ENCODE measurements at regions not wholly inside any gene's neighbourhood (a gene's known extent, or its start where the extent isn't known, plus 50 kb on each side); places are given as distances from the start of the nearest gene placed in this dataset.

DNA sequence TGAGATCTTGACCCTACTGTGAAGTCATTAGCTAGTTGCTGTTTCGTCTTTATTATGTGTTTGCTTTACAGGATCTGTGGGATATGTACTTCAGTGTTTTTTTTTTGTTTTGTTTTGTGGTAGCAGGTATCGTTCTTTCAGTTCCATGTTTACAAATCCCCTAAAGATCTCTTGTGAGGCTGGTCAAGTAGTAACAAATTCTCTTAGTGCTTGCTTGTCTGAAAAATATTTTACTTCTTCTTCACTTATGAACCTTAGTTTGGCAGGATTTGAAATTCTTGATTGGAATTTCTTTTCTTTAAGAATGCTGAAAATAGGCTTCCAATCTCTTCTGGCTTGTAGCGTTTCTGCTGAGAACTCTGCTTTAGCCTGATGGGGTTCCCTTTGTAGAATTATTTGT lies 235.8 kb upstream of the ALCAM start:
- Histone ChIP-seq H3K4me3 (no peak overlapping the region), H3K36me3 (no peaks in the 10 kb centered on the region), H3K27me3 (no peaks in the 10 kb centered on the region), H3K4me1 (no peaks in the 10 kb centered on the region), H3K27ac (no peak overlapping the region), H3K9me3 (no peaks in the 10 kb centered on the region)
- DNase-seq (ENCODE audit: extremely low spot score in 2 of 2) = no peak
- intact Hi-C loops (cut with DNase I) = no loop called here
- TF ChIP-seq POLR2A (IDR thresholded peaks at IDR 0.05) = no peak
- no peak for TF ChIP-seq POLR2AphosphoS5 (IDR thresholded peaks at IDR 0.05; ENCODE audit: insufficient read depth in 1 of 2, low read depth in 1 of 2)
- TF ChIP-seq, protein P1, sequence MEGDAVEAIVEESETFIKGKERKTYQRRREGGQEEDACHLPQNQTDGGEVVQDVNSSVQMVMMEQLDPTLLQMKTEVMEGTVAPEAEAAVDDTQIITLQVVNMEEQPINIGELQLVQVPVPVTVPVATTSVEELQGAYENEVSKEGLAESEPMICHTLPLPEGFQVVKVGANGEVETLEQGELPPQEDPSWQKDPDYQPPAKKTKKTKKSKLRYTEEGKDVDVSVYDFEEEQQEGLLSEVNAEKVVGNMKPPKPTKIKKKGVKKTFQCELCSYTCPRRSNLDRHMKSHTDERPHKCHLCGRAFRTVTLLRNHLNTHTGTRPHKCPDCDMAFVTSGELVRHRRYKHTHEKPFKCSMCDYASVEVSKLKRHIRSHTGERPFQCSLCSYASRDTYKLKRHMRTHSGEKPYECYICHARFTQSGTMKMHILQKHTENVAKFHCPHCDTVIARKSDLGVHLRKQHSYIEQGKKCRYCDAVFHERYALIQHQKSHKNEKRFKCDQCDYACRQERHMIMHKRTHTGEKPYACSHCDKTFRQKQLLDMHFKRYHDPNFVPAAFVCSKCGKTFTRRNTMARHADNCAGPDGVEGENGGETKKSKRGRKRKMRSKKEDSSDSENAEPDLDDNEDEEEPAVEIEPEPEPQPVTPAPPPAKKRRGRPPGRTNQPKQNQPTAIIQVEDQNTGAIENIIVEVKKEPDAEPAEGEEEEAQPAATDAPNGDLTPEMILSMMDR (IDR thresholded peaks at IDR 0.05) = no peak

DNA sequence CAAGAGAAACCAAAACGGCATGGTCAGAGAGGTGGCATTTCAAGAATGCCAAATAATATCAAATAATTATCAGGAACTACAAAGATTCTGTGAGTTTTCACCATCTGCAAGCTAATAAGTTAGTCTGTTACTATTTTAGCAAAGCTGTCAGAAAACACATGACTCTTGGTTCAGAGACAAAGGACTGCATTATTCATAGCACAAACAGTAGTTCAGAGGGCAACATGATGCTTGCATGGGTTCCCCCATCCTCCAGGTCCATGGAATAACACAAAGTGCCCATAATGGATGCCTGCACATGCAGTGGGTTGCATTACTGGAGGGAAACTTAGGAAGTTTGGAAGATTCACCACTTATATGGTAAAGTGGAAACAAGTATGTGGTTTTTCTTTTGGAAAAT lies 228.8 kb upstream of the ALCAM start:
- Histone ChIP-seq H3K36me3 (no peaks in the 10 kb centered on the region), H3K4me3 (no peak overlapping the region), H3K9me3 (no peaks in the 10 kb centered on the region), H3K27me3 (no peaks in the 10 kb centered on the region), H3K27ac (no peak overlapping the region), H3K4me1 (no peaks in the 10 kb centered on the region)
- DNase-seq (ENCODE audit: extremely low spot score in 2 of 2) = no peak
- TF ChIP-seq POLR2A (IDR thresholded peaks at IDR 0.05) (no peak), POLR2AphosphoS5 (IDR thresholded peaks at IDR 0.05; ENCODE audit: insufficient read depth in 1 of 2, low read depth in 1 of 2) (no peak)
- TF ChIP-seq, protein P1 (IDR thresholded peaks at IDR 0.05) = no peak
- intact Hi-C loops (cut with DNase I) = no loop called here

DNA sequence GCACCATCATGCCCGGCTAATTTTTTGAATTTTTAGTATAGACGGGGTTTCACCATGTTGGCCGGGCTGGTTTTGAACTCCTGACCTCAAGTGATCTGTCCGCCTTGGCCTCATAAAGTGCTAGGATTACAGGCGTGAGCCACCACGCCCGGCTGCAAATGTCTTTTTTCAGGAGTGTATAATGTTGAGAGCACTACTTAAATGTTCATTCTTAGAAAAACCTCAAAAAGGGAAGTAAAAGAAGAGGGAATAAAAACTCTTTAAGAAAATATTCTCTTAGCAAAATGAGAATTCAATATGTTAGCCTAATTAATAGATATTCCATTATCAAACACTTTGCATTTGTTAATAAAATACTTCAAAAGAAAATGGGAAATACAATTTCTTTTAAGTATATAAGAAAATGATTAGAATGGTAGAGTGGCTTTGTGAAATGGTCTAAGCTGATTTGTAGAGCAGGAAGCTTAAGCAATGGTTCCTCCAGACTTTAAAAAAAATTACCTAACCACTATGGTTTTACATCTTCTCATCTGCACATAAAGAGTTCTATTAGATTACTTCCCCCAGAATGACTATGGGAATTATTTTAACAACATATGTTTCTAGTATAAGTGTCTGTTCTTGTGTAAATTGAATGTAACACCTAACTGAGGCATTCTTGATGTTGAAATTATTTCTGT lies 226.7 kb upstream of the ALCAM start:
- intact Hi-C loops (cut with DNase I) = no loop called here
- Histone ChIP-seq H3K4me1 (no peaks in the 10 kb centered on the region), H3K36me3 (no peaks in the 10 kb centered on the region), H3K27ac (no peak overlapping the region), H3K4me3 (no peak overlapping the region), H3K9me3 (no peaks in the 10 kb centered on the region), H3K27me3 (no peaks in the 10 kb centered on the region)
- TF ChIP-seq, protein P1 (IDR thresholded peaks at IDR 0.05) = no peak
- no peak for TF ChIP-seq POLR2AphosphoS5 (IDR thresholded peaks at IDR 0.05; ENCODE audit: insufficient read depth in 1 of 2, low read depth in 1 of 2)
- no peak for TF ChIP-seq POLR2A (IDR thresholded peaks at IDR 0.05)
- no peak for DNase-seq (ENCODE audit: extremely low spot score in 2 of 2)

DNA sequence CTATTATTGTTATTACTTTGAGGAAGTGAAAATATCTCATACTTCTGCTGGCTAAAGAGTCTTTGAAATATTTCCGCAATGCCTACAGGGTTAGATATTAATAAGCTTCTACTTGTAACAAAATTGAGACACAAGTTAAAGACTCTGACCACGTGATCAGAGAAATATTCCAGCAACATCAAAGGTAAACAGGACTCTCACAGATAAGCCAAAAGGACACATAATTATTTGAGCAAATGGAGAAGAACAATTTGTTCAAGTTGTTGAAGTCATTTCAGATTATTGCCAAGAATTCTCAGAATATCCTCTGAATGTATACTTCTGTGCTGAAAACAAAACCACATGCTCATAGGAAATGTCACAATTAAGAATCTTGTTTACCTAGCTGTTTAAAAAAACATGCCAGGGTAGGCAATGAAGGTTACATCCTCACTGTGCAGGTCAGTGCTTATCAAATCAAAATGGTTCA lies 225.8 kb upstream of the ALCAM start:
- Histone ChIP-seq H3K36me3 (no peaks in the 10 kb centered on the region), H3K9me3 (no peaks in the 10 kb centered on the region), H3K27ac (no peak overlapping the region), H3K27me3 (no peaks in the 10 kb centered on the region), H3K4me1 (no peaks in the 10 kb centered on the region), H3K4me3 (no peak overlapping the region)
- no peak for DNase-seq (ENCODE audit: extremely low spot score in 2 of 2)
- intact Hi-C loops (cut with DNase I) = no loop called here
- TF ChIP-seq POLR2AphosphoS5 (IDR thresholded peaks at IDR 0.05; ENCODE audit: insufficient read depth in 1 of 2, low read depth in 1 of 2) (no peak), POLR2A (IDR thresholded peaks at IDR 0.05) (no peak)
- TF ChIP-seq, protein P1 (IDR thresholded peaks at IDR 0.05) = no peak

DNA sequence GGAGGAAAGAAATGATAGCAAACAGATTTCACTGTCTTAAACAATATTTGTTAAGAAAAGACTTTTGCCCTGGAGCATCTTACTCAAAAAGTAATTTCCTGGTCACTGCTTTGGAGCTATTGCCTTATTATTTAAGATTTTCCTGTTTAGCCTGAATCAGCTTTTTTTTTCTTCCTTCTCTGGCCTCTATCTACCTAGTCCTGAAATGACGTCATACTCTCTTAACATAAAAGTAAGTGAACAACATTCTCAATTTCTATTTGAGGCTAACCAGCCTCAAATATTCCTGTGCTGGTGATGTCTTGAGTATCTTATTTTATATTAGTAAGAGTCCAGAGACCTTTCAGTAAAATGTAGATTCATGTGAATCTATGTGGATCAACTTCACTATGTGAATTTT lies 221.9 kb upstream of the ALCAM start:
- TF ChIP-seq, protein P1 (IDR thresholded peaks at IDR 0.05) = no peak
- TF ChIP-seq POLR2AphosphoS5 (IDR thresholded peaks at IDR 0.05; ENCODE audit: insufficient read depth in 1 of 2, low read depth in 1 of 2) (no peak), POLR2A (IDR thresholded peaks at IDR 0.05) (no peak)
- intact Hi-C loops (cut with DNase I) = no loop called here
- no peak overlapping the region for H3K27ac ChIP-seq
- no peak overlapping the region for H3K4me3 ChIP-seq
- no peaks in the 10 kb centered on the region for H3K27me3 ChIP-seq
- no peaks in the 10 kb centered on the region for H3K36me3 ChIP-seq
- no peak for DNase-seq (ENCODE audit: extremely low spot score in 2 of 2)
- no peaks in the 10 kb centered on the region for H3K4me1 ChIP-seq
- H3K9me3 ChIP-seq = no peaks in the 10 kb centered on the region
